HG03354 (cell line): ENCODE measurements at regions not wholly inside any gene's neighbourhood (a gene's known extent, or its start where the extent isn't known, plus 50 kb on each side); places are given as distances from the start of the nearest gene placed in this dataset.
A peak's percentile ranks its signal among the peaks of the same experiment; 100 is the strongest.
"Not testable (repeated sequence)": the region's sequence is repeated elsewhere in the genome, so short reads cannot be mapped to it uniquely, and the experiment has no call there.

Experiments used
- ATAC-seq: cut with Tn5 transposase; IDR thresholded peaks from one replicate; pipeline ENCODE4 v1.9.1; 2021; ENCODE audit warnings: mild to moderate bottlenecking; ENCODE audit not compliant: unreplicated experiment, poor library complexity, severe bottlenecking

GRCh38 chr2:175445281-175445680, 263.8 kb upstream of the ATP5MC3 start:
- ATAC-seq: no peak

DNA sequence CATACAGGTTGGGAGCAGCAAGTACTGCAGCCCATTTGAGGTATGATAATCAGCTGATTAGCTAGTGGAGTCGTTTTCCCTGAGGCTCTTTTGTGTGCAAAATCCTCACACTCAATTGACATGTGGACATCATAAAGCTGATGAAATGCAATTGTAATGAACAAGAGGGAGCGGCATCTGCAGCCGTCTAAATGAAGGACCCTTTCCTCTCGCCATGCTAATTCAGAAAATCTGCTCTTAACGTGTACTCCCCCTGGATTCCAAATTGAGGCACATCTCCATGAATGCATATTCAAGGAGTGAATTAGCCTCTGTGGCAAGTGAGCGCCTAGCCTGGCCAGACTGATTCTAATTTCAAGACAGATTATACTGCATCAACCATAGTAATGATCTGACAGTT, 260.9 kb upstream of the ATP5MC3 start:
- ATAC-seq: no peak

DNA sequence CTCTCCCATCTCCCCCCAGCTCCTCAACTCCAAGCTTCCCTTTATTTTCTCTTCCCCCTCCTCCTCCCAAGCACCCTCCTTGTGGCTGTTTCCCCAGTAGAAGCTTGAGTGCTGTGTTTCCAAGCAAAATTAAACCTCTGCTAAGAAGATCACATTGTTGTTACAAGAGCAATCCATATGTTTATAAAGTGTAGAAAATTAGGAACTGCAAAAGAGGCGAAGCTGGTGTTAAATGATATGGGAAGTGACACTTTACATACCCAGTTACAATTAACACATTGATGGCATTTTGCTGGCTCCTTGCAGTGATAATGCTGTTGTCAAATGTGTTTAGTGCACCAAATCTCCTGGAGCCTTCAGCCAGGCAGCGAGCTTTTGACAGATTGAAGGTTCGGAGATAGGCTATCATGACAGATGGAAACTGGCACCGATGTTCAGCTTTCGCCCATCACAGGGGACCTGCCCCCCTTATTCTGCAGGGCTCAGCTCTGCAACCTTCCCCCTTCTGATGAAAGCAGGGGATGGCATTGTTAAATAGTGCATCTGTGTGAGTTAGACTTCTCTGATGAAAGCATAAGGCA, 259.8 kb upstream of the ATP5MC3 start:
- no peak for ATAC-seq

DNA sequence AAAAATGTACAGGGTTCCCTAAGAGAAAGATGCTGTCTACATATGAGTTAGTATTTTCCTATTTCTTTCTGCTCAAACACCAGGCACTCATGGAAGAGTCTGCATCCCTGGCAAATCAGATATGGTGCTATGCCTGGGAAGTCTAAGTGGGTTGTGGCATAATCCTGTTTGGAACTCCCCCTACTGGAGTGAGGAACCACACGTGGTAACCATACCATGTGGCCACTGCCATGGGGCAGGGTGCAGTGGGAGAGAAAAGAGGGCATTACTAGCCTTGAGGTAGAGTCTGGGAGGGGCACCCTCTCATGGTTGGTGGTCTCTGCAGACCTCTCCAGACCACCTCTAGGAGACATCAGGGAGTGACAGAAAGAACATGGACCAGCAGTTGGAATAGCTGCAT, 257.9 kb upstream of the ATP5MC3 start:
- ATAC-seq: no peak

- no peak for ATAC-seq
Observed at GRCh38 chr2:175437167-175437566, 255.7 kb upstream of the ATP5MC3 start.

GRCh38 chr2:175436076-175436475, 254.6 kb upstream of the ATP5MC3 start:
- no peak for ATAC-seq

GRCh38 chr2:175435012-175435411, 253.5 kb upstream of the ATP5MC3 start:
- ATAC-seq: no peak

- ATAC-seq: no peak
Observed at GRCh38 chr2:175432793-175433192, 251.3 kb upstream of the ATP5MC3 start.

GRCh38 chr2:175432021-175432420, 250.5 kb upstream of the ATP5MC3 start:
- ATAC-seq: no peak

- ATAC-seq: no peak
Observed at GRCh38 chr2:175431101-175431946, 249.8 kb upstream of the ATP5MC3 start.

- ATAC-seq: no peak
Observed at GRCh38 chr2:175430236-175430635, 248.7 kb upstream of the ATP5MC3 start.

GRCh38 chr2:175418224-175418835, 236.8 kb upstream of the ATP5MC3 start:
- ATAC-seq: no peak

DNA sequence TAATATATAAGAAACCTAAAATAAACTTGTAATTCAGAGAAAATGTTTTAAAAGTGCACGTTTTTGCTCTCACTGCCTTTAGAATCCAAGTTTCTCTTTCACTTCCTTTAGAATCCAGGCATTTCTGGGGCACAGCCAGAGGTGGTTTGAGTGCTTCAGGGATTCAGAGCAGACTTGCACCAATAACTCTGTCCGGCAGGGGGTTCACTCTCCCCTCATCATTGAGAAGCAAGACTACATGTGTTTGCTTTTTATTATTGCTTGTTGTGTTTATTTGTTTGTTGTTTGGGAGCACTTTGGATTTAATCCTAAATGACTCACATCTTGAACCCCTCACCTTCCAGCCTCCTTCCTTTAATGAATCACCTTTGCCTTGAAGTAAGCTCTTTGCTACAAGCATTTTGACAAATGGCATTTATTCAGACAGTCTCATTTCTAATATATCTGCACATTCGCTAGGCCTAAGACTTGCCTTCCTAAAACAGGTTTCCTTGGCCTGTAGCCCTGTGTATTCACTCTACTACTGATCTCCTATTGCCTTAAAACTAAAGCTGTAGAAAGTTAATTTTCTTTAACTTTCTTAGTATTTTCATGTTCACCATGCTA, 233.5 kb upstream of the ATP5MC3 start:
- ATAC-seq: peak; percentile 78

DNA sequence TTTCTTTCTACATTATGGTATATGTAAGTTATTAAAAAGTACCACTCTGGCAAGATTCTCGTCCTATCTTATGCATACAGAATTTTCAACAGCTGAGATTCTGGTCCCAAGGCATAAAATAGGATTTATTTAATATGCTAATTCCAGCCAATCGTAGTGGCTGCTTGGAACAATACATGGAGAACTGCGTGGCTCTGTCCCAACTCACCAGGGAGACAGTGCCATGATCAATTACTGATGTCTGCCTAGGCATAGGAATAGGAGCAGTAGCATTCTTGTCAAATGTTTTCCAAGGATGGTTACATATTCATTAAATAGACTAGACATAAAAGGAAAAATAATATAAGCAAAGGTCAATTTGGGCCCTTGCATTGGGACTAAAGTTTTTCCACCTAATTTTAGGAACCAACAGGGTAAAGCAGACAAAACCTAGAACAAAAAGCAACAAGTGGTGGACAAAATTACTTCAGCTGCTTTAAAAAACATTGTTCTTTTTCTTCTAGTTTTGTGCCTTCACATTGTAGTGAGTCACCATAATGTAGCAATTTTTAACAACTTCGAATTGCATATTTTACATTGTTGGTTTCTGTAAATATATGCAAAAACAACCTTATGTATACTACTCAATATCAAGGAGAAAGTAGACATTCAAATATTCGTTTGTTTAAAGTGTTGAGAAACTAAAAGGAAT, 232.8 kb upstream of the ATP5MC3 start:
- ATAC-seq: no peak

GRCh38 chr2:175410941-175411340, 229.4 kb upstream of the ATP5MC3 start:
- ATAC-seq: not testable (repeated sequence)

- no peak for ATAC-seq
Observed at GRCh38 chr2:175404839-175405238, 223.3 kb upstream of the ATP5MC3 start.

- ATAC-seq: no peak
Observed at GRCh38 chr2:175403599-175404221, 222.2 kb upstream of the ATP5MC3 start.

DNA sequence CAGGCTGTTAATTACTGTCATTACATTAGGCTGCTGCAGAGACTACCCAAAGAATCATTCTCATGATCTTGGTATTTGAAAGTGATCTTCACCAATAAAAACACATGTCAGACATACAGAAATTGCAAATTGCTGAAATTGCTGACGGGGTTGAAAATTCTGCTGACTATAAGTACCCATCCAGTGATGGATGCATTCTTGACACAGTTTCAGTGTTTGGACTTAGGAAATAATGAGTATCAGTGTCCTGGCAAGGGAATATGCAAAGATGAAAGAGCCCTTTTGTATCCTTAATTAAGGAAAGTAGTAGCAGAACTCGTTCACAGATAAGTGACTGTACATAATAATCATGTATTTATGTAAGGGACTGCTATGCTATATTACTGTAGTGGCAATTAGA, 221.1 kb upstream of the ATP5MC3 start:
- no peak for ATAC-seq

- ATAC-seq: no peak
Observed at GRCh38 chr2:175401956-175402469, 220.5 kb upstream of the ATP5MC3 start.
